HCT116 (cell line): ENCODE measurements at regions not wholly inside any gene's neighbourhood (a gene's known extent, or its start where the extent isn't known, plus 50 kb on each side); places are given as distances from the start of the nearest gene placed in this dataset.

Source experiments
- ATAC-seq: fragments of 200-7000 bp; cut with Tn5 transposase; 2 replicates; pipeline ENCODE4 v1.9.1; 2020; ENCODE audit warnings: mild to moderate bottlenecking, moderate library complexity
- BruUV-seq: library from RNA; stranded (reverse); fragments of 400-500 nt; replicated peaks from 2 replicates; lab custom pipeline; 2021; lab: Mats Ljungman, UMichigan
- CTCF ChIA-PET: fragments of 300-600 bp; sonication (Branson Sonifier 250); formaldehyde crosslinking; loops from one replicate; lab custom pipeline; 2021; ENCODE audit warnings: antibody characterized with exemption; lab: Charles Lee
- POLR2A ChIA-PET: fragments of 300-600, 350-600 bp; sonication (Branson Sonifier 250); formaldehyde crosslinking; loops from one replicate; lab custom pipeline; 2021; ENCODE audit warnings: antibody characterized with exemption; lab: Charles Lee
- RAD21 ChIA-PET, 2 experiments: fragments of 300-600 bp; sonication (Branson Sonifier 250); formaldehyde crosslinking; loops; one replicate each; lab custom pipeline; 2023; ENCODE audit warnings: low total read pairs in 2 of 2; ENCODE audit not compliant: uncharacterized antibody in 2 of 2, unreplicated experiment in 2 of 2, low non-redundant PET in 1 of 2; lab: Charles Lee
- DNase-seq: peaks from one replicate; pipeline ENCODE4 v3.0.0-alpha.2; 2010; ENCODE audit warnings: low read depth, low spot score
- H2AFZ ChIP-seq: fragments of 200-600 bp; shearing (Covaris generic), sonication (generic); 2 replicates; pipeline ENCODE4 v1.6.1; 2017; ENCODE audit warnings: low read depth, mixed run types, mixed read lengths, antibody characterized with exemption, low read length; ENCODE audit not compliant: poor library complexity, severe bottlenecking
- H3K27ac ChIP-seq: 2 replicates; pipeline ENCODE4 v1.5.1; 2012; ENCODE audit warnings: low read depth, low read length
- H3K27me3 ChIP-seq: fragments of 200-600 bp; sonication (generic); 2 replicates; pipeline ENCODE4 v1.6.1; 2016; ENCODE audit warnings: mixed run types, low read length, mixed read lengths; ENCODE audit not compliant: insufficient read depth
- H3K36me3 ChIP-seq, 2 experiments: fragments of 200-500 bp in 1 of 2; fragments of 200-600 bp in 1 of 2; sonication (Bioruptor generic) in 1 of 2; sonication (generic) in 1 of 2; 2 replicates each; pipeline versions ENCODE4 v1.5.1 to v1.6.1; 2014 to 2016; ENCODE audit warnings: low read length in 2 of 2, inconsistent platforms in 1 of 2, mixed read lengths in 1 of 2, mixed run types in 1 of 2; ENCODE audit not compliant: insufficient read depth in 2 of 2, control insufficient read depth in 1 of 2
- H3K4me1 ChIP-seq, 2 experiments: fragments of 200-600 bp in 1 of 2; sonication (generic) in 1 of 2; 2 replicates each; pipeline versions ENCODE4 v1.5.1 to v1.6.1; 2012 to 2017; ENCODE audit warnings: low read length in 2 of 2, inconsistent platforms in 1 of 2, mild to moderate bottlenecking in 1 of 2, mixed read lengths in 1 of 2, mixed run types in 1 of 2, moderate library complexity in 1 of 2; ENCODE audit not compliant: insufficient read depth in 2 of 2, control insufficient read depth in 1 of 2
- H3K4me2 ChIP-seq: fragments of 200-600 bp; sonication (generic); 2 replicates; pipeline ENCODE4 v1.6.1; 2017; ENCODE audit warnings: mixed run types, low read length, mixed read lengths
- H3K4me3 ChIP-seq, 2 experiments: fragments of 200-600 bp in 1 of 2; sonication (generic) in 1 of 2; replicated peaks in 1 of 2; 2 replicates each; pipeline ENCODE4 v1.5.1; 2011 to 2016; ENCODE audit warnings: low read length in 2 of 2, control low read depth in 1 of 2, low read depth in 1 of 2, mild to moderate bottlenecking in 1 of 2, mixed read lengths in 1 of 2, mixed run types in 1 of 2
- H3K79me2 ChIP-seq: fragments of 200-600 bp; sonication (generic); 2 replicates; pipeline ENCODE4 v1.6.1; 2017; ENCODE audit warnings: mild to moderate bottlenecking, mixed run types, low read length, moderate library complexity, mixed read lengths; ENCODE audit not compliant: insufficient read depth
- H3K9ac ChIP-seq: fragments of 200-600 bp; sonication (generic); 2 replicates; pipeline ENCODE4 v1.6.1; 2016; ENCODE audit warnings: low read length, mixed read lengths
- H3K9me2 ChIP-seq: fragments of 200-600 bp; sonication (generic), shearing (Covaris generic); 2 replicates; pipeline ENCODE4 v1.6.1; 2017; ENCODE audit warnings: mixed run types, mild to moderate bottlenecking, moderate library complexity; ENCODE audit not compliant: insufficient read depth
- H3K9me3 ChIP-seq, 2 experiments: fragments of 200-500 bp in 1 of 2; fragments of 200-600 bp in 1 of 2; sonication (Bioruptor generic) in 1 of 2; sonication (generic) in 1 of 2; 2 replicates each; pipeline ENCODE4 v1.6.1; 2014 to 2017; ENCODE audit warnings: low read length in 2 of 2, mixed read lengths in 2 of 2, inconsistent platforms in 1 of 2, low read depth in 1 of 2, mild to moderate bottlenecking in 1 of 2, mixed run types in 1 of 2, moderate library complexity in 1 of 2; ENCODE audit not compliant: control insufficient read depth in 1 of 2, insufficient read depth in 1 of 2
- H4K20me1 ChIP-seq: fragments of 200-600 bp; sonication (generic), shearing (Covaris generic); 2 replicates; pipeline ENCODE4 v1.6.1; 2017; ENCODE audit warnings: mixed run types, mild to moderate bottlenecking, moderate library complexity; ENCODE audit not compliant: insufficient read depth
- CEBPB ChIP-seq: IDR thresholded peaks from 2 replicates; pipeline ENCODE4 v1.6.1; 2012; ENCODE audit warnings: low read depth
- ELF1 ChIP-seq: IDR thresholded peaks from 2 replicates; pipeline ENCODE4 v1.6.1; 2012; ENCODE audit warnings: low read depth, borderline replicate concordance
- EZH2 ChIP-seq: fragments of 200-600 bp; sonication (generic); IDR thresholded peaks from 2 replicates; pipeline ENCODE4 v1.6.1; 2017; ENCODE audit warnings: antibody characterized with exemption, mixed run types
- EZH2phosphoT487 ChIP-seq: fragments of 200-600 bp; IDR thresholded peaks from 2 replicates; pipeline ENCODE4 v1.6.1; 2018; ENCODE audit warnings: antibody characterized with exemption, borderline replicate concordance
- FOSL1 ChIP-seq: IDR thresholded peaks from 2 replicates; pipeline ENCODE4 v1.6.1; 2012; ENCODE audit warnings: low read depth
- POLR2A ChIP-seq: IDR thresholded peaks from 2 replicates; pipeline ENCODE4 v1.7.0; 2011; ENCODE audit warnings: borderline replicate concordance; ENCODE audit not compliant: insufficient read depth, insufficient read length; ENCODE audit errors: extremely low read depth
- POLR2AphosphoS5 ChIP-seq: IDR thresholded peaks from 2 replicates; pipeline ENCODE4 v1.6.1; 2011; ENCODE audit warnings: mild to moderate bottlenecking, low read depth, low read length, moderate library complexity
- RAD21 ChIP-seq: IDR thresholded peaks from 2 replicates; pipeline ENCODE4 v1.6.1; 2012; ENCODE audit warnings: low read depth, mild to moderate bottlenecking
- SIN3A ChIP-seq: IDR thresholded peaks from 2 replicates; pipeline ENCODE4 v1.6.1; 2012; ENCODE audit warnings: low read depth
- TCF7L2 ChIP-seq: IDR thresholded peaks from 2 replicates; pipeline ENCODE4 v1.7.0; 2011; ENCODE audit warnings: borderline replicate concordance, inconsistent platforms; ENCODE audit not compliant: insufficient read depth, insufficient read length; ENCODE audit errors: extremely low read depth
- YY1 ChIP-seq: IDR thresholded peaks from 2 replicates; pipeline ENCODE4 v1.6.1; 2011; ENCODE audit warnings: low read length, low read depth, moderate library complexity, mild to moderate bottlenecking; ENCODE audit not compliant: insufficient replicate concordance; ENCODE audit errors: extremely low read depth
- ZFX ChIP-seq: fragments of 450-650 bp; IDR thresholded peaks from 2 replicates; pipeline ENCODE4 v1.6.1; 2017
- ZNF274 ChIP-seq: fragments of 200-500 bp; sonication (Bioruptor generic); IDR thresholded peaks from 2 replicates; pipeline ENCODE4 v1.6.1; 2014; ENCODE audit warnings: mild to moderate bottlenecking, low read depth, low read length, inconsistent platforms
- intact Hi-C: fragments of 100-400 bp; cut with micrococcal nuclease; formaldehyde crosslinking; loops from 2 replicates; pipeline ENCODE4 v1.10.0; 2022
- TF ChIP-seq, protein P1 (sequence below), 3 experiments: fragments of 200-600 bp in 1 of 3; sonication (generic) in 1 of 3; IDR thresholded peaks in 2 of 3; conservative IDR thresholded peaks in 1 of 3; 2 replicates each; pipeline ENCODE4 v1.5.1; 2012 to 2017; ENCODE audit warnings: low read depth in 2 of 3, low read length in 2 of 3, antibody characterized with exemption in 1 of 3, borderline replicate concordance in 1 of 3, control low read depth in 1 of 3, mild to moderate bottlenecking in 1 of 3, mixed read lengths in 1 of 3, mixed run types in 1 of 3, moderate library complexity in 1 of 3; ENCODE audit not compliant: insufficient read depth in 1 of 3
- TF ChIP-seq, protein P2 (sequence below): IDR thresholded peaks from 2 replicates; pipeline ENCODE4 v1.6.1; 2012
- TF ChIP-seq, protein P3 (sequence below): IDR thresholded peaks from 2 replicates; pipeline ENCODE4 v1.6.1; 2012
- TF ChIP-seq, protein P4 (sequence below): IDR thresholded peaks from 2 replicates; pipeline ENCODE4 v1.6.1; 2011; ENCODE audit warnings: mild to moderate bottlenecking, low read length, moderate library complexity; ENCODE audit not compliant: insufficient replicate concordance; ENCODE audit errors: extremely low read depth

DNA sequence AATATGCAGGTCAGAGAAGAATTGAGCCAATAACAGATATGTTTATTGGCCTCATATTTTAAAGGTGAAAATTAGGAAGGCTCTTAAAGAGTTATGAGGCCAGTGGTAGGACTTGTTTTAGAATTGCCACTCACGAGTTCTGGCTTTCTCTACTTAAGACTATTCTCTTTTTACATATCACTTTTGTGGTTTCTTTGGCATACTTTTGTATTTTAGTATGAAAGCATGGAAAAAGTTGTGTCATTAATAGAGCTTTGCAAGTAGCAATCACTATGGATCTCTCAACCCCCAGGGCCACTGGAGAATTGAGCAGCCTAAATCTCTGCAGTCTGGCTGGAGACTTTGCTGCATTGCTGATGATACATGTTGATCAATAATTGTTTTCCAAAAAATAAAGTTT lies 64.6 kb upstream of the SOX21 start:
- ATAC-seq: no peak
- ChIA-PET CTCF (no interaction called here), POLR2A (interaction anchor here (0.5 kb wide), 1 partner anchor 39 kb away, joined by 3 read pairs; no protein-coding TSS in a partner anchor), RAD21 (no interaction called here)
- intact Hi-C loops: no loop called here
- H3K9me2 ChIP-seq: no peaks in the 10 kb centered on the region
- no peak overlapping the region for H3K27ac ChIP-seq
- no peaks in the 10 kb centered on the region for H3K36me3 ChIP-seq
- 0 out of 2 replicates have a peak, but pooled peaks cover 14% of the 10 kb centered on the region for H3K27me3 ChIP-seq
- no peaks in the 10 kb centered on the region for H3K79me2 ChIP-seq
- no peak overlapping the region for H3K4me2 ChIP-seq
- H3K4me1 ChIP-seq: no peaks in the 10 kb centered on the region
- no TSS peak for BruUV-seq
- no peak overlapping the region for H3K4me3 ChIP-seq
- TF ChIP-seq ZNF274: no peak
- TF ChIP-seq, protein P1, sequence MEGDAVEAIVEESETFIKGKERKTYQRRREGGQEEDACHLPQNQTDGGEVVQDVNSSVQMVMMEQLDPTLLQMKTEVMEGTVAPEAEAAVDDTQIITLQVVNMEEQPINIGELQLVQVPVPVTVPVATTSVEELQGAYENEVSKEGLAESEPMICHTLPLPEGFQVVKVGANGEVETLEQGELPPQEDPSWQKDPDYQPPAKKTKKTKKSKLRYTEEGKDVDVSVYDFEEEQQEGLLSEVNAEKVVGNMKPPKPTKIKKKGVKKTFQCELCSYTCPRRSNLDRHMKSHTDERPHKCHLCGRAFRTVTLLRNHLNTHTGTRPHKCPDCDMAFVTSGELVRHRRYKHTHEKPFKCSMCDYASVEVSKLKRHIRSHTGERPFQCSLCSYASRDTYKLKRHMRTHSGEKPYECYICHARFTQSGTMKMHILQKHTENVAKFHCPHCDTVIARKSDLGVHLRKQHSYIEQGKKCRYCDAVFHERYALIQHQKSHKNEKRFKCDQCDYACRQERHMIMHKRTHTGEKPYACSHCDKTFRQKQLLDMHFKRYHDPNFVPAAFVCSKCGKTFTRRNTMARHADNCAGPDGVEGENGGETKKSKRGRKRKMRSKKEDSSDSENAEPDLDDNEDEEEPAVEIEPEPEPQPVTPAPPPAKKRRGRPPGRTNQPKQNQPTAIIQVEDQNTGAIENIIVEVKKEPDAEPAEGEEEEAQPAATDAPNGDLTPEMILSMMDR (IDR thresholded peaks at IDR 0.05 in 2 of 3, conservative IDR thresholded peaks at IDR 0.05 in 1 of 3; ENCODE audit: borderline replicate concordance in 1 of 3, insufficient read depth in 1 of 3, low read depth in 2 of 3, low read length in 2 of 3): no peak
- TF ChIP-seq EZH2: no peak
- no peak for TF ChIP-seq ELF1
- TF ChIP-seq, protein P2, sequence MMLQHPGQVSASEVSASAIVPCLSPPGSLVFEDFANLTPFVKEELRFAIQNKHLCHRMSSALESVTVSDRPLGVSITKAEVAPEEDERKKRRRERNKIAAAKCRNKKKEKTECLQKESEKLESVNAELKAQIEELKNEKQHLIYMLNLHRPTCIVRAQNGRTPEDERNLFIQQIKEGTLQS: no peak
- no peak for TF ChIP-seq EZH2phosphoT487
- TF ChIP-seq RAD21: no peak
- TF ChIP-seq CEBPB: no peak
- TF ChIP-seq FOSL1: no peak
- TF ChIP-seq POLR2A: no peak
- TF ChIP-seq POLR2AphosphoS5: no peak
- TF ChIP-seq, protein P3, sequence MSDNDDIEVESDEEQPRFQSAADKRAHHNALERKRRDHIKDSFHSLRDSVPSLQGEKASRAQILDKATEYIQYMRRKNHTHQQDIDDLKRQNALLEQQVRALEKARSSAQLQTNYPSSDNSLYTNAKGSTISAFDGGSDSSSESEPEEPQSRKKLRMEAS: no peak
- TF ChIP-seq SIN3A: no peak
- no peak for TF ChIP-seq ZFX
- TF ChIP-seq YY1: no peak
- TF ChIP-seq TCF7L2: no peak
- TF ChIP-seq, protein P4, sequence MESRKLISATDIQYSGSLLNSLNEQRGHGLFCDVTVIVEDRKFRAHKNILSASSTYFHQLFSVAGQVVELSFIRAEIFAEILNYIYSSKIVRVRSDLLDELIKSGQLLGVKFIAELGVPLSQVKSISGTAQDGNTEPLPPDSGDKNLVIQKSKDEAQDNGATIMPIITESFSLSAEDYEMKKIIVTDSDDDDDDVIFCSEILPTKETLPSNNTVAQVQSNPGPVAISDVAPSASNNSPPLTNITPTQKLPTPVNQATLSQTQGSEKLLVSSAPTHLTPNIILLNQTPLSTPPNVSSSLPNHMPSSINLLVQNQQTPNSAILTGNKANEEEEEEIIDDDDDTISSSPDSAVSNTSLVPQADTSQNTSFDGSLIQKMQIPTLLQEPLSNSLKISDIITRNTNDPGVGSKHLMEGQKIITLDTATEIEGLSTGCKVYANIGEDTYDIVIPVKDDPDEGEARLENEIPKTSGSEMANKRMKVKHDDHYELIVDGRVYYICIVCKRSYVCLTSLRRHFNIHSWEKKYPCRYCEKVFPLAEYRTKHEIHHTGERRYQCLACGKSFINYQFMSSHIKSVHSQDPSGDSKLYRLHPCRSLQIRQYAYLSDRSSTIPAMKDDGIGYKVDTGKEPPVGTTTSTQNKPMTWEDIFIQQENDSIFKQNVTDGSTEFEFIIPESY: no peak
- H3K9me3 ChIP-seq: no peaks in the 10 kb centered on the region
- H2AFZ ChIP-seq: no peak overlapping the region
- H4K20me1 ChIP-seq: no peaks in the 10 kb centered on the region
- H3K9ac ChIP-seq: no peak overlapping the region
- no peak for DNase-seq
